ENCODE measurements at regions not wholly inside any gene's neighbourhood (a gene's known extent, or its start where the extent isn't known, plus 50 kb on each side); places are given as distances from the start of the nearest gene placed in this dataset.
"Not testable (repeated sequence)": the region's sequence is repeated elsewhere in the genome, so short reads cannot be mapped to it uniquely, and the experiment has no call there.

DNA sequence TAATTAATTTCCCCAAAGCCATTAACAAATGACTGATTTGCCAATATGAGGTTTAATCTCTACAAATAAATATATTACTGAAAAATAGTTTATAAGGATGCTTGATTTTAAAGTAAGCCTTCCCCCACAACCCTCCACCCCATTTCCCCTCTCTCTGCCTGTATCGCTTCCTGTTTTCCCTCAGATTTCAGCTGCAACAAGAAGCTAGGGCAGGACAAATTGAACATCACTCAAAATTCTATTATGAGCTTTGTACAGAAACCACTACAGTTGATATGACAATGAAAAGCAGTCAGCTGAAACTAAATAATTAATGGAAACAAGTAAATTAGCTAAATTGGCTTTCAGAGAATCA, 109.0 kb upstream of the SP4 start:
- no peak for DNase-seq (ENCODE audit: low read depth)

DNA sequence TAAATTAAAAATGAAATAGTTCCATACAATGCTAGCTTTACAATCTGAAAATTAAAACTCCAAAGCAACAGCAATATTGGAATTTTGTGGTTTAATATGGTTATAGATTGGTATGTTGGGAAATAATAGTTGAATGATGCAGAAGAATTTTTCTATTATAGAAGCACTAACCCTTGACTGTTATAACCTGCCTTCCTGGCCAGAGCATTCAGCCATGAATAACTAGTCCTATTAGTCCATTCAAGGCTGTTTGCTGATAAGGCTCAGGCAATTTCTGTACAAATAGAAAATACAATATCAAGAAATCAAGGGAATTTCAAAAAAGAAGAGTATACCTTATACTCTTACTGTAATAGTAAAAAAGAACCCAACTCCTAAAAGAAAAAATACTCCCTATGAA, 101.6 kb upstream of the SP4 start:
- no peak for DNase-seq (ENCODE audit: low read depth)

DNA sequence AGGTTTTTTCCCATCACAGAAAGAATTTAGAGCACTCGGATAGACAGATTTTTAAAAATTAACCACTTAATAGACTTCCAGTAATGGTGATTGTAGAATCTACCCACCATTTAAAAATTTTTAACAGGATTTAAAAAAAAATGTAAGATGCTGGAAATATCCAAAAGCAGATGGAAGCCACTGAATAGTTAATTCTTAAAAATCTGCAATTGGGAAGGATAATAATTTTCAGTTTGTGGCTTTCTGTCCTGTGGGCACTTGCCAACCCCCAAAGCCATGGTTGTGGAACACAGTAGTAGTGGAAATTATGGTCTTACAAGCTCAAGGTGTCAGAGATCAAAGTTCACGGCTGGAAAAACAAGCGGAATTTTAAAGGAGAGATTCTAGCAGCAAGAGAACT, 101.0 kb upstream of the SP4 start:
- DNase-seq (ENCODE audit: low read depth) = no peak

DNA sequence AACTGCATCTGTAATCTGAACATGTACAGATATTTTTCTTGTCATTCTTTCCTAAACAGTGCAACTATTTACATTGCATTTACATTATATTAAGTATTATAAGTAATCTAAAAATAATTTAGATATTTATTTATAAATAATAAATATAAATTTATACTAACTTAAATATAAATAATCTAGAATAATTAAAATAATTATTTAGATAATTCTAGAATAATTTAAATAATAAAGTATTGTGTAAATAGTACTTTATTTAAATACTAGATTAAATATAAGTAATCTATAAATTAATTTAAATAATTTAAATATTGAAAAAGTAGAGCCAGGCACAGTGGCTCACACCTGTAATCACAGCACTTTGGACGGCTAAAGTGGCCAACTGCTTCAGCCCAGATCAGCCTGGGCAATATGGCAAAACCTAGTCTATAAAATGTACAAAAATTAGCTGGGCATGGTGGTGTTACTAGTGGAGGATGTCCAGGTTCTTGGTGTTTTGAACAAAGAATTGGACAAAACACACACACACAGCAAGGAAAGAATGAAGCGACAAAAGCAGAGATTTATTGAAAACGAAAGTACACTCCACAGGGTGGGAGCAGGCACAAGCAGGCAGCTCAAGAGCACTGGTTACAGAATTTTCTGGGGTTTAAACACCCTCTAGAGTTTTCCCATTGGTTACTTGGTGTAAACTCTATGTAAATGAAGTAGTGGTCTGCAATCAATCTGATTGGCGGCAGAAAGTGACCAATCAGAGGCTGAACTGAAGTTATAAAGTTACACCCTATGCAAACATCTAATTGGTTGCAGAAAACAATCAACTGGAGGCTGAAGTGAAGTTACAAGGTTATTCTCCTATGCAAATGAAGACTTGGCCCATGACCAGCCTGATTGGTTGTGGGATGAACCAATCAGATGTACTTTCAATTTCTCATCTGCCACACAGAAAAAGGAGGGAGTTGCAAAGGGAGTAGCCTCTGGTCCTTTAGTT, 100.2 kb upstream of the SP4 start:
- no peak for DNase-seq (ENCODE audit: low read depth)

DNA sequence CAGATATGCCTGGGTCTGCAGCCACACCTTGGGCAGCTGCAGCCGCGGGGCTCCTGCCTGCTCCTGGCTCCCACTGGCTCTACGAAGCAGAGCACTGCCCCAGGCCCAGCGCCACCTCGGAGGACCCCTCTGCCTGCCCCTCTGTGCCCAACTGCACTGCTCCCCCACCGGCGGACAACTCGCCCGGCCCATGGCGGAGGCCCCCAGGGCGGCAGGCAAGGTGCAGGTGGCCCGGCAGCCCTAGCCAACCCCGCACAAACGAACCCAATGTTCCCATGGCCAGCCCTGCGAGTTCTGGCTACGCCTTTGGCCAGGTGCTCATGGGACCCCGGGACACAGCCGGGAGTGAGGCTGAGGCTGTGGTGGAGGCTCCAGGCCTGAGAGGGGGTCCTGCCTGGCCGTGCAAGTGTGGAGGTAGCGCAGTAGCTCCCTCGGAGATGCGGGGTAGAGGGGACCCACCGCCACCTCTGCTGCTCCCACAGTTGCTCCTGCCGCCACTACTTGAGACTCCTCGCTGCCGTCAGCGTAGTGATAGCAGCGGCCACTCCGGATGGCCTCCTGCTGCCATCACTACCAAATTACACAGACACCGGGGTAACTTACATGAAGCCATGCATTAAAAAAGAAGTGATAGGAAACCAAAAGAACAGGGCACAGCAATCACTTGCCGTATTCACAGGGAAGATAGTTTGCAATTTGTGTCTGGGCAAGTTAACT, 97.3 kb upstream of the SP4 start:
- DNase-seq (ENCODE audit: low read depth) = no peak

DNA sequence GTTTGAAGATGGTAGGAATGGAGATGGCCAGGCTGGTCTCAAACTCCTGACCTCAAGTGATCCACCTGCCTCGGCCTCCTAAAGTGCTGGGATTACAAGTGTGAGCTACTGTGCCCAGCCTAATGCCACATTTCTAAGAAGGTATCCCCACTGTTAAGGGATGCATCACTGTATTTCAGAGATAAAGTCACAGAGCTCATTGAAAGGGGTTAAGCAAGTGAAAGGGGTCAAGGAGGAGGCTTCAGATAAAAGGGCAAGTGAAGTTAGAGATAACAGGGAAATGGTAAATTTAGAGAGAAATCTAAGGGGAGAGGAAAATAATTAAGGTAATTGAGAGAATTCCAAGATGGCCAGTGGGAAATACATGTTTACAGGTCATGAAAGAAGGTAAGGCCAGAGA, 93.0 kb upstream of the SP4 start:
- no peak for DNase-seq (ENCODE audit: low read depth)

- no peak for DNase-seq (ENCODE audit: low read depth)
Observed at GRCh38 chr7:21336743-21337142, 91.1 kb upstream of the SP4 start.

GRCh38 chr7:21338728-21339164, 89.1 kb upstream of the SP4 start:
- DNase-seq (ENCODE audit: low read depth) = no peak

DNA sequence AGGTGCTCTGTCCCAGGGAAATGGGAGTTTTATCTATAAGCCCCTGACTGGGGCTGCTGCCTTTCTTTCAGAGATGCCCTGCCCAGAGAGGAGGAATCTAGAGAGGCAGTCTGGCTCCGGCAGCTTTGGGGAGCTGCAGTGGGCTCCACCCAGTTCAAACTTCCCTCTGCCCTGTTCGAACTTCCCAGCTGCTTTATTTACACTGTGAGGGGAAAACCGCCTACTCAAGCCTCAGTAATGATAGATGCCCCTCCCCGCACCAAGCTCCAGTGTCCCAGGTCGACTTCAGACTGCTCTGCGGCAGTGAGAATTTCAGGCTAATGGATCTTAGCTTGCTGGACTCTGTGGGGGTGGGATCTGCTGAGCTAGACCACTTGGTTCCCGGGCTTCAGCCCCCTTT, 83.0 kb upstream of the SP4 start:
- DNase-seq (ENCODE audit: low read depth) = not testable (repeated sequence)

DNA sequence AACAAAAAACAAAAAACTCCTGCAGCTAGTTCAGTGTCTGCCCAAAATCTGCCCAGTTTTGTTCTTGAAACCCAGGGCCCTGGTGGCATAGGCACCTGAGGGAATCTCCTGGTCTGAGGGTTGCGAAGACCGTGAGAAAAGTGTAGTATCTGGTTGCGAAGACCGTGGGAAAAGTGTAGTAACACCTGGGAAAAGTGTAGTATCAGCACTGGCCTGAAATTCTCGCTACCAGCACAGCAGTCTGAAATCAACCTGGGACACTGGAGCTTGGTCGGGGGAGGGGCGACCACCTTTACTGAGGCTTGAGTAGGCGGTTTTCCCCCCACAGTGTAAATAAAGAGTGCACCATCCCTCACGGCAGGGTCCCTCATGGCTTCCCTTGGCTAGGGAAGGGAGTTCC, 82.5 kb upstream of the SP4 start:
- no peak for DNase-seq (ENCODE audit: low read depth)

DNA sequence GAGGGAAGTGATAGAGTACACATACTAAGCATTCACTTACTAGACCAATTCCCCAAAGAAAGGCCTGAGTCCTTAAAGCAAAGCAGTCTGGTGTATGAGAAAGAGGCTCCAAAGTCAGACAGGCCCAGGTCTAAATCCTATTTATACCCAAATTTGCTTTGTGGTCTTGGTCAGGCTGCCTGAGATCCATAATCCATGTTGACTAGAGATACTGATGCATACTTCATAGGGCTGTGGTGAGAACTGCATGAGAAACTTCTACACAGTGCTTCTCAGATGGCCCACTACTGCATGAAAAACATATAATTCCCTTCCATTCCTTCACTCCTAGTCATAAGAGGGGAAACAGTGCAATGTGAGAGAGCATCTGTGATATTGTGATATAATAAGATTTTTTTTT, 81.6 kb upstream of the SP4 start:
- DNase-seq (ENCODE audit: low read depth) = no peak

- no peak for DNase-seq (ENCODE audit: low read depth)
Observed at GRCh38 chr7:21352540-21353387, 75.1 kb upstream of the SP4 start.

DNA sequence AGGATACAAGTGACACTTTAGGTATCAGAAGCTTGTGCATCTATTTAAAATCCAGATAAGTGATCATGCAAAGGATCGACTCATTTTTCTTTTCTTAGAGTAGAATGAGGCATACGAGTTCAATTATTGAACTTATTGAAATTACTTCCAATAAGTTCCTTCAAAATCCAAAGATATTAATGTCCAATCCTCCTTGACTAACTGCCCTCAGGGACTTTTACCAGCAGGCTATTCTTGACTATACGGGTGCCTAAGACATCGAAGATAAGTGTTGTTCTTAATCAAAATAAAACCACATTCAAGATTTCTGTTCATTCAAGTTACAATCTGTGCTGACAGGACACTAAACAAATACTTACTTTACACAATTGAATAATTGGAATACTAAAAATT, 74.5 kb upstream of the SP4 start:
- DNase-seq (ENCODE audit: low read depth) = no peak

DNA sequence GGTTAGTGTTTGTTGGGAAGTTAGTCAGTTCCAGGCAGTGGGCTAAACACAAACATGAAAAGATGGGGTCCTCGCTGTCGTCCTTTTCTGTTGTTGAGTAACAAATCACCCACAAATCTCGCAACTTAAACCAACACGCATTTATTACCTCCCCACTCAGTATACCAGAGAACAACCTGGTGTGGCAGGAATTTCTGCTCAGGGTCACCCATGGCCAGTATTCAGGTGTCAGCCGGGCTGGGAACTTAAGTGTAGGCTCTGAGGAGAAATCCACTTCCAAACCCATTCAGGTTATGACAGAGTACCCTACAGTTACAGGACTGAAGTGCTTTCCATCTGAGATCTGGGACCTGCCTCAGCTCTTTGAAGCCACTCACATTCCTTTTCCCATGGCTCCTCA, 73.6 kb upstream of the SP4 start:
- no peak for DNase-seq (ENCODE audit: low read depth)

GRCh38 chr7:21355406-21355874, 72.4 kb upstream of the SP4 start:
- no peak for DNase-seq (ENCODE audit: low read depth)

GRCh38 chr7:21356616-21357015, 71.3 kb upstream of the SP4 start:
- DNase-seq (ENCODE audit: low read depth) = no peak

- DNase-seq (ENCODE audit: low read depth) = no peak
Observed at GRCh38 chr7:21357151-21358097, 70.5 kb upstream of the SP4 start.

GRCh38 chr7:21358648-21359047, 69.2 kb upstream of the SP4 start:
- DNase-seq (ENCODE audit: low read depth) = no peak

DNA sequence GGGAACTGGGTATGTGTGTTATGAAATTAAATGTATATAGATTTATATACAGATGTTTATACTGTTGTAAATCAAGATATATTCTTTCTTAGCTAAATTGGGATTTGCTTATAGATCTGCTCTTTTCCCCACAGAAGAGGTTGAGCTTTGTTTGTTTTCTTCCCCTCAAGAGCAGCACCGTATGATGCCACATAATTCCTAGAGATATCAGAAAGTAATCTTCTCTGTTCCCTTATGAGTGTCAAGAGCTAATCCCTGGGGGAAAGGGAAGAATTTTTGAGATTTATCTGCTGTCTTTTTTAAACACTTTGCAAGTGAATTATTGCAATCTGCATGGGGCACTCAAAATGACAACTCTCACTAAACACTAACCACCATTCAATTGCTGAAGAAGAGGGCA, 68.7 kb upstream of the SP4 start:
- DNase-seq (ENCODE audit: low read depth) = no peak

GRCh38 chr7:21361413-21362125, 66.3 kb upstream of the SP4 start:
- peak; percentile 2 for DNase-seq (ENCODE audit: low read depth)
